ENCODE measurements at regions not wholly inside any gene's neighbourhood (a gene's known extent, or its start where the extent isn't known, plus 50 kb on each side); places are given as distances from the start of the nearest gene placed in this dataset.
A peak's percentile ranks its signal among the peaks of the same experiment; 100 is the strongest.

GRCh38 chr5:98524773-98525172, 248.7 kb upstream of the RGMB start:
- Histone ChIP-seq H3F3A (ENCODE audit: insufficient read depth) (no peaks in the 10 kb centered on the region), H2AFZ (no peak overlapping the region), H3K27me3 (replicated peaks; ENCODE audit: insufficient read depth) (no peaks in the 10 kb centered on the region), H3K4me3 (no peak overlapping the region), H3K9me2 (ENCODE audit: insufficient read depth) (no peaks in the 10 kb centered on the region), H3K4me2 (ENCODE audit: unreplicated experiment) (no peak overlapping the region), H4K20me1 (ENCODE audit: insufficient read depth) (no peaks in the 10 kb centered on the region), H3K36me3 (ENCODE audit: low read depth) (no peaks in the 10 kb centered on the region), H3K79me2 (ENCODE audit: insufficient read depth) (no peaks in the 10 kb centered on the region), H3K9me3 (ENCODE audit: low read depth) (no peaks in the 10 kb centered on the region), H3K27ac (no peak overlapping the region), H3K9ac (no peak overlapping the region), H3K4me1 (ENCODE audit: insufficient read depth) (no peaks in the 10 kb centered on the region)
- TF ChIP-seq EZH2 (IDR thresholded peaks at IDR 0.05; ENCODE audit: insufficient read depth, poor library complexity, severe bottlenecking) (no peak), EZH2phosphoT487 (IDR thresholded peaks at IDR 0.05; ENCODE audit: insufficient read depth, low read depth) (no peak)
- in situ Hi-C loops (cut with MboI) = no loop called here
- DNase-seq = no peak

GRCh38 chr5:98527846-98528245, 245.6 kb upstream of the RGMB start:
- H3K4me3 ChIP-seq = no peak overlapping the region
- H3K9me2 ChIP-seq (ENCODE audit: insufficient read depth) = no peaks in the 10 kb centered on the region
- no peaks in the 10 kb centered on the region for H3K79me2 ChIP-seq (ENCODE audit: insufficient read depth)
- no peaks in the 10 kb centered on the region for H3K36me3 ChIP-seq (ENCODE audit: low read depth)
- no peak overlapping the region for H3K27ac ChIP-seq
- H3K9ac ChIP-seq = no peak overlapping the region
- H4K20me1 ChIP-seq (ENCODE audit: insufficient read depth) = no peaks in the 10 kb centered on the region
- in situ Hi-C loops (cut with MboI) = no loop called here
- H3K27me3 ChIP-seq (replicated peaks; ENCODE audit: insufficient read depth) = no peaks in the 10 kb centered on the region
- DNase-seq = no peak
- no peak overlapping the region for H2AFZ ChIP-seq
- H3K4me2 ChIP-seq (ENCODE audit: unreplicated experiment) = no peak overlapping the region
- no peaks in the 10 kb centered on the region for H3K4me1 ChIP-seq (ENCODE audit: insufficient read depth)
- H3F3A ChIP-seq (ENCODE audit: insufficient read depth) = no peaks in the 10 kb centered on the region
- H3K9me3 ChIP-seq (ENCODE audit: low read depth) = no peaks in the 10 kb centered on the region
- TF ChIP-seq EZH2phosphoT487 (IDR thresholded peaks at IDR 0.05; ENCODE audit: insufficient read depth, low read depth) (no peak), EZH2 (IDR thresholded peaks at IDR 0.05; ENCODE audit: insufficient read depth, poor library complexity, severe bottlenecking) (no peak)

- Histone ChIP-seq H3K9me2 (ENCODE audit: insufficient read depth) (no peaks in the 10 kb centered on the region), H3K4me2 (ENCODE audit: unreplicated experiment) (no peak overlapping the region), H2AFZ (peak overlapping the region; percentile 28; the same call in 1 of the 2 replicates), H3K4me3 (no peak overlapping the region), H4K20me1 (ENCODE audit: insufficient read depth) (no peaks in the 10 kb centered on the region), H3K4me1 (ENCODE audit: insufficient read depth) (no peaks in the 10 kb centered on the region), H3K27ac (no peak overlapping the region), H3F3A (ENCODE audit: insufficient read depth) (no peaks in the 10 kb centered on the region), H3K9ac (no peak overlapping the region), H3K79me2 (ENCODE audit: insufficient read depth) (no peaks in the 10 kb centered on the region), H3K9me3 (ENCODE audit: low read depth) (no peaks in the 10 kb centered on the region), H3K27me3 (replicated peaks; ENCODE audit: insufficient read depth) (no peaks in the 10 kb centered on the region), H3K36me3 (ENCODE audit: low read depth) (no peaks in the 10 kb centered on the region)
- DNase-seq = no peak
- no peak for TF ChIP-seq EZH2 (IDR thresholded peaks at IDR 0.05; ENCODE audit: insufficient read depth, poor library complexity, severe bottlenecking)
- TF ChIP-seq EZH2phosphoT487 (IDR thresholded peaks at IDR 0.05; ENCODE audit: insufficient read depth, low read depth) = no peak
- in situ Hi-C loops (cut with MboI) = no loop called here
Measured at GRCh38 chr5:98529321-98529720, 244.1 kb upstream of the RGMB start.

- Histone ChIP-seq H3K4me2 (ENCODE audit: unreplicated experiment) (no peak overlapping the region), H3K27me3 (replicated peaks; ENCODE audit: insufficient read depth) (no peaks in the 10 kb centered on the region), H3K79me2 (ENCODE audit: insufficient read depth) (no peaks in the 10 kb centered on the region), H4K20me1 (ENCODE audit: insufficient read depth) (no peaks in the 10 kb centered on the region), H3K4me3 (no peak overlapping the region), H3K36me3 (ENCODE audit: low read depth) (no peaks in the 10 kb centered on the region), H3K9me3 (ENCODE audit: low read depth) (no peaks in the 10 kb centered on the region), H2AFZ (no peak overlapping the region), H3K27ac (no peak overlapping the region), H3F3A (ENCODE audit: insufficient read depth) (no peaks in the 10 kb centered on the region), H3K9ac (no peak overlapping the region), H3K4me1 (ENCODE audit: insufficient read depth) (no peaks in the 10 kb centered on the region), H3K9me2 (ENCODE audit: insufficient read depth) (no peaks in the 10 kb centered on the region)
- DNase-seq = no peak
- TF ChIP-seq EZH2phosphoT487 (IDR thresholded peaks at IDR 0.05; ENCODE audit: insufficient read depth, low read depth) (no peak), EZH2 (IDR thresholded peaks at IDR 0.05; ENCODE audit: insufficient read depth, poor library complexity, severe bottlenecking) (no peak)
- 44 to 52% methylated on average over 2 of the region's 2 CpGs for WGBS, 2 experiments (ENCODE audit: low coverage in 1 of 2, low lambda C conversion rate in 2 of 2, missing lambda C conversion rate in 2 of 2)
- in situ Hi-C loops (cut with MboI) = no loop called here
Measured at GRCh38 chr5:98530224-98530623, 243.2 kb upstream of the RGMB start.

- no peaks in the 10 kb centered on the region for H3K36me3 ChIP-seq (ENCODE audit: low read depth)
- no peaks in the 10 kb centered on the region for H3F3A ChIP-seq (ENCODE audit: insufficient read depth)
- no peaks in the 10 kb centered on the region for H3K79me2 ChIP-seq (ENCODE audit: insufficient read depth)
- no peaks in the 10 kb centered on the region for H3K9me3 ChIP-seq (ENCODE audit: low read depth)
- no peak overlapping the region for H3K9ac ChIP-seq
- H3K4me3 ChIP-seq = no peak overlapping the region
- TF ChIP-seq EZH2 (IDR thresholded peaks at IDR 0.05; ENCODE audit: insufficient read depth, poor library complexity, severe bottlenecking) (no peak), EZH2phosphoT487 (IDR thresholded peaks at IDR 0.05; ENCODE audit: insufficient read depth, low read depth) (no peak)
- H3K9me2 ChIP-seq (ENCODE audit: insufficient read depth) = no peaks in the 10 kb centered on the region
- no peak for DNase-seq
- H2AFZ ChIP-seq = no peak overlapping the region
- H3K4me2 ChIP-seq (ENCODE audit: unreplicated experiment) = no peak overlapping the region
- H3K27me3 ChIP-seq (replicated peaks; ENCODE audit: insufficient read depth) = no peaks in the 10 kb centered on the region
- no peak overlapping the region for H3K27ac ChIP-seq
- WGBS, 2 experiments (ENCODE audit: low coverage in 1 of 2, low lambda C conversion rate in 2 of 2, missing lambda C conversion rate in 2 of 2) = 71 to 77% methylated on average over 4 of the region's 4 CpGs
- no peaks in the 10 kb centered on the region for H3K4me1 ChIP-seq (ENCODE audit: insufficient read depth)
- H4K20me1 ChIP-seq (ENCODE audit: insufficient read depth) = no peaks in the 10 kb centered on the region
- in situ Hi-C loops (cut with MboI) = no loop called here
Measured at GRCh38 chr5:98535901-98536300, 237.6 kb upstream of the RGMB start.

Data from GM23248 (cell line).